Neural cell (in vitro differentiated cells): ENCODE measurements at regions not wholly inside any gene's neighbourhood (a gene's known extent, or its start where the extent isn't known, plus 50 kb on each side); places are given as distances from the start of the nearest gene placed in this dataset.

ENCODE experiments used
- EP300 ChIP-seq: fragments of 450-650 bp; conservative IDR thresholded peaks from 2 replicates; pipeline ENCODE4 v1.6.1; 2014; ENCODE audit warnings: antibody characterized with exemption, mild to moderate bottlenecking, moderate library complexity; ENCODE audit not compliant: poor library complexity, severe bottlenecking
- EZH2 ChIP-seq: fragments of 200-600, 300-800 bp; shearing (Covaris generic), sonication (generic); IDR thresholded peaks from 2 replicates; pipeline ENCODE4 v1.6.1; 2014; ENCODE audit warnings: antibody characterized with exemption, low read length, borderline replicate concordance, mild to moderate bottlenecking; ENCODE audit not compliant: insufficient read depth, poor library complexity, severe bottlenecking
- POLR2AphosphoS5 ChIP-seq: IDR thresholded peaks from 2 replicates; pipeline ENCODE4 v1.6.1; 2012
- SMC3 ChIP-seq: fragments of 450-650 bp; conservative IDR thresholded peaks from 2 replicates; pipeline ENCODE4 v1.6.1; 2014; ENCODE audit warnings: antibody characterized with exemption, mild to moderate bottlenecking, moderate library complexity; ENCODE audit not compliant: poor library complexity
- TAF1 ChIP-seq: IDR thresholded peaks from 2 replicates; pipeline ENCODE4 v1.6.1; 2012; ENCODE audit warnings: low read depth
- TF ChIP-seq, protein P1 (sequence below): fragments of 450-650 bp; IDR thresholded peaks from 2 replicates; pipeline ENCODE4 v1.5.1; 2014; ENCODE audit warnings: antibody characterized with exemption, mild to moderate bottlenecking, moderate library complexity; ENCODE audit not compliant: poor library complexity, severe bottlenecking
- TF ChIP-seq, protein P2 (sequence below): IDR thresholded peaks from 2 replicates; pipeline ENCODE4 v1.6.1; 2012; ENCODE audit warnings: borderline replicate concordance

DNA sequence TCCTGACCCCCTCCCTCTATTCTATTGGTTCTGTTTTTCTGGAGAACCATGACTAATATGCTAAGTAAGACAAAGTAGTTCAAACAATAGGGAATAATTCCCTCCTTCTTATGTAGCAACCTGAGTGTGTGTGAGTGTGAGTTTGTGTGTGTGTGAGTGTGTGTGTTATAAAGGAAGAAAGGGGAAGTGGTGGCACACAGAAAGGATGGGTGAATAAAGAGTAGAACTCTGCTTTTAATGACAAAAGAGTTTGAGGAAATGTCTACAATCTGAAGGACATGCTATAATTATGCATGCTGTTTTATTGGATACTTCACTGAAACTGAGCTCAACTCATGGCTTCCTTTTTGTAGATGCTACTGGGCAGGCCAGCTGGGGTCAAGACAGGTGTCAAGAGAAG, 489.5 kb downstream of the REEP3 start:
- TF ChIP-seq, protein P1, sequence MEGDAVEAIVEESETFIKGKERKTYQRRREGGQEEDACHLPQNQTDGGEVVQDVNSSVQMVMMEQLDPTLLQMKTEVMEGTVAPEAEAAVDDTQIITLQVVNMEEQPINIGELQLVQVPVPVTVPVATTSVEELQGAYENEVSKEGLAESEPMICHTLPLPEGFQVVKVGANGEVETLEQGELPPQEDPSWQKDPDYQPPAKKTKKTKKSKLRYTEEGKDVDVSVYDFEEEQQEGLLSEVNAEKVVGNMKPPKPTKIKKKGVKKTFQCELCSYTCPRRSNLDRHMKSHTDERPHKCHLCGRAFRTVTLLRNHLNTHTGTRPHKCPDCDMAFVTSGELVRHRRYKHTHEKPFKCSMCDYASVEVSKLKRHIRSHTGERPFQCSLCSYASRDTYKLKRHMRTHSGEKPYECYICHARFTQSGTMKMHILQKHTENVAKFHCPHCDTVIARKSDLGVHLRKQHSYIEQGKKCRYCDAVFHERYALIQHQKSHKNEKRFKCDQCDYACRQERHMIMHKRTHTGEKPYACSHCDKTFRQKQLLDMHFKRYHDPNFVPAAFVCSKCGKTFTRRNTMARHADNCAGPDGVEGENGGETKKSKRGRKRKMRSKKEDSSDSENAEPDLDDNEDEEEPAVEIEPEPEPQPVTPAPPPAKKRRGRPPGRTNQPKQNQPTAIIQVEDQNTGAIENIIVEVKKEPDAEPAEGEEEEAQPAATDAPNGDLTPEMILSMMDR: no peak
- TF ChIP-seq SMC3 (no peak), TAF1 (no peak), POLR2AphosphoS5 (no peak), EP300 (no peak), EZH2 (no peak)
- TF ChIP-seq, protein P2, sequence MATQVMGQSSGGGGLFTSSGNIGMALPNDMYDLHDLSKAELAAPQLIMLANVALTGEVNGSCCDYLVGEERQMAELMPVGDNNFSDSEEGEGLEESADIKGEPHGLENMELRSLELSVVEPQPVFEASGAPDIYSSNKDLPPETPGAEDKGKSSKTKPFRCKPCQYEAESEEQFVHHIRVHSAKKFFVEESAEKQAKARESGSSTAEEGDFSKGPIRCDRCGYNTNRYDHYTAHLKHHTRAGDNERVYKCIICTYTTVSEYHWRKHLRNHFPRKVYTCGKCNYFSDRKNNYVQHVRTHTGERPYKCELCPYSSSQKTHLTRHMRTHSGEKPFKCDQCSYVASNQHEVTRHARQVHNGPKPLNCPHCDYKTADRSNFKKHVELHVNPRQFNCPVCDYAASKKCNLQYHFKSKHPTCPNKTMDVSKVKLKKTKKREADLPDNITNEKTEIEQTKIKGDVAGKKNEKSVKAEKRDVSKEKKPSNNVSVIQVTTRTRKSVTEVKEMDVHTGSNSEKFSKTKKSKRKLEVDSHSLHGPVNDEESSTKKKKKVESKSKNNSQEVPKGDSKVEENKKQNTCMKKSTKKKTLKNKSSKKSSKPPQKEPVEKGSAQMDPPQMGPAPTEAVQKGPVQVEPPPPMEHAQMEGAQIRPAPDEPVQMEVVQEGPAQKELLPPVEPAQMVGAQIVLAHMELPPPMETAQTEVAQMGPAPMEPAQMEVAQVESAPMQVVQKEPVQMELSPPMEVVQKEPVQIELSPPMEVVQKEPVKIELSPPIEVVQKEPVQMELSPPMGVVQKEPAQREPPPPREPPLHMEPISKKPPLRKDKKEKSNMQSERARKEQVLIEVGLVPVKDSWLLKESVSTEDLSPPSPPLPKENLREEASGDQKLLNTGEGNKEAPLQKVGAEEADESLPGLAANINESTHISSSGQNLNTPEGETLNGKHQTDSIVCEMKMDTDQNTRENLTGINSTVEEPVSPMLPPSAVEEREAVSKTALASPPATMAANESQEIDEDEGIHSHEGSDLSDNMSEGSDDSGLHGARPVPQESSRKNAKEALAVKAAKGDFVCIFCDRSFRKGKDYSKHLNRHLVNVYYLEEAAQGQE: no peak
